ENCODE measurements at regions not wholly inside any gene's neighbourhood (a gene's known extent, or its start where the extent isn't known, plus 50 kb on each side); places are given as distances from the start of the nearest gene placed in this dataset.
A peak's percentile ranks its signal among the peaks of the same experiment; 100 is the strongest.

DNA sequence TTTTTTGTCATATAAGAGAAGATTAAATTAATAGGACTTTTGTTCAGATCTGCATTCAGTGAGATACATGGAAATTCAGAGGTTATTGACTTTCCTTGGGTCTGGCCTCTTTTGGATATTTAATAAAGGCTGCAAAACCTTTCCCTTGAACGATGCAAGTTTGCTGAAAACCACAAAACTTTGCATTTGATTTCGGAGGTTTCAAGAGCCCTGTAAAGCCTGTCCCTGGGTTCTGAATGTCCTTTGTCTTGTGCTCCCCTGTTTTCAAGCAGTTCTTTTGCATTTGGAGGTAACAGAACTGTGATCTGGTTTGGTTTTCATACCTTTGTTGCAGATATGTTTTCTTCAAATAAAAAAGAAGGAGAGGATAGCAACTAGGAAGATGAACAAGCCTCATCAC is 188.1 kb upstream of the DMRT1 start:
- no peak for TF ChIP-seq BCL11A (IDR thresholded peaks at IDR 0.05; ENCODE audit: low read depth, low read length)
- peak; percentile 71 for TF ChIP-seq RUNX3 (IDR thresholded peaks at IDR 0.05; ENCODE audit: low read length)
- TF ChIP-seq NFYB (IDR thresholded peaks at IDR 0.05; ENCODE audit: insufficient read depth, low read depth, low read length) = no peak
- TF ChIP-seq HDAC2 (IDR thresholded peaks at IDR 0.05) = no peak
- TF ChIP-seq NFIC (IDR thresholded peaks at IDR 0.05; ENCODE audit: low read depth, low read length) = no peak
- peak; percentile 65; the same call in 1 of the 3 replicates for TF ChIP-seq POU2F2 (IDR thresholded peaks at IDR 0.05; ENCODE audit: borderline replicate concordance, low read depth, low read length)
- in situ Hi-C loops (cut with MboI) (no loop called here), intact Hi-C loops (cut with micrococcal nuclease; ENCODE audit: unreplicated experiment) (no loop called here)
- no peak overlapping the region for H3K9ac ChIP-seq (ENCODE audit: control insufficient read depth, insufficient read depth, low read length)
- FAIRE-seq (no peak), ATAC-seq (peak; percentile 77), DNase-seq (ENCODE audit: low read depth, low spot score) (no peak)
- ChIA-PET CTCF (no interaction called here), RAD21 (ENCODE audit: unreplicated experiment) (no interaction called here), POLR2A (no interaction called here), SMC1A (ENCODE audit: uncharacterized antibody, unreplicated experiment) (no interaction called here)
- H2AFZ ChIP-seq (ENCODE audit: control insufficient read depth, low read depth, low read length) = no peak overlapping the region
- H3K79me2 ChIP-seq (ENCODE audit: control insufficient read depth, insufficient read depth, low read length) = no peaks in the 10 kb centered on the region
- no peak overlapping the region for H3K4me2 ChIP-seq (ENCODE audit: control insufficient read depth, insufficient read depth)
- no peaks in the 10 kb centered on the region for H3K9me3 ChIP-seq (replicated peaks; ENCODE audit: control insufficient read depth, insufficient read depth, low read length)
- peaks cover 0 to 3% of the 10 kb centered on the region in 2 experiments; a peak in 2 of 4 replicates for H3K27me3 ChIP-seq (replicated peaks in 1 of 2; ENCODE audit: control insufficient read depth in 2 of 2, insufficient read depth in 2 of 2, low read length in 1 of 2)
- no peak overlapping the region for H3K4me3 ChIP-seq
- 3% methylated on average over 2 of the region's 2 CpGs for WGBS (ENCODE audit: insufficient coverage, insufficient replicate concordance, low lambda C conversion rate, missing lambda C conversion rate)
- H3K27ac ChIP-seq (ENCODE audit: control insufficient read depth, insufficient read depth) = no peak overlapping the region
- no TSS peak for BruUV-seq (replicated peaks)
- H3K36me3 ChIP-seq (ENCODE audit: control insufficient read depth in 2 of 2, insufficient read depth in 2 of 2, low read length in 1 of 2) = no peaks in the 10 kb centered on the region
- peaks cover 4% of the 10 kb centered on the region; the same call in 1 of the 2 replicates for H3K4me1 ChIP-seq (ENCODE audit: control insufficient read depth, insufficient read depth, low read length)
- no peaks in the 10 kb centered on the region for H4K20me1 ChIP-seq (ENCODE audit: control insufficient read depth, insufficient read depth)

DNA sequence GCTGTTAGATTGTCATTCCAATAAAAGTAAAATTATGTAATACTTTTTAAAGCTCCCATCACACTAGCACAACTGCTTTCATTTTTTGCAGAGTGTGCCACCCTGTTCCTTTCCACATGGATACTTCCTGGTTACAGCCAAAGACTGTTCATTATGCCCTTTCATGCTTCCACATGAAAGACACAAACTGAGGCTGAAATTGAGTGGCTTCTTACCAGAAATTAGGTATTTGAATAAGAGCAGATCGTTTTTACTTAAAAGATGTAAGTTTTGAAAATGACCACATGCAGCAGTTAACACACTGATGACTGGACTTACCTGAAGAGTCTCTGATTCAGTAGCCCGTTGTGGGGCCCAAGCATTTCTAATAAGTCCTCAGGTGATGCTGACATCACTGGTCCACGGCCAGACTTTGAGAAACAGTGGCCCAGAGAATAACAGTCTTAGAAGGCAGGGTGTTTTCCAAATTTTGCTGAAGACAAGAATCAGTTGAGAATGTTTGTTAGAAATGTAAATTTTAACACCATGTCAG is 187.6 kb upstream of the DMRT1 start:
- Histone ChIP-seq H3K9ac (ENCODE audit: control insufficient read depth, insufficient read depth, low read length) (no peak overlapping the region), H3K36me3 (ENCODE audit: control insufficient read depth in 2 of 2, insufficient read depth in 2 of 2, low read length in 1 of 2) (no peaks in the 10 kb centered on the region), H2AFZ (ENCODE audit: control insufficient read depth, low read depth, low read length) (no peak overlapping the region), H3K9me3 (replicated peaks; ENCODE audit: control insufficient read depth, insufficient read depth, low read length) (no peaks in the 10 kb centered on the region), H4K20me1 (ENCODE audit: control insufficient read depth, insufficient read depth) (no peaks in the 10 kb centered on the region), H3K27ac (ENCODE audit: control insufficient read depth, insufficient read depth) (no peak overlapping the region), H3K4me2 (ENCODE audit: control insufficient read depth, insufficient read depth) (no peak overlapping the region), H3K4me3 (no peak overlapping the region), H3K79me2 (ENCODE audit: control insufficient read depth, insufficient read depth, low read length) (no peaks in the 10 kb centered on the region), H3K27me3 (replicated peaks in 1 of 2; ENCODE audit: control insufficient read depth in 2 of 2, insufficient read depth in 2 of 2, low read length in 1 of 2) (peaks cover 0 to 3% of the 10 kb centered on the region in 2 experiments; a peak in 3 of 4 replicates), H3K4me1 (ENCODE audit: control insufficient read depth, insufficient read depth, low read length) (peaks cover 4% of the 10 kb centered on the region; the same call in 1 of the 2 replicates)
- BruUV-seq (replicated peaks) = no TSS peak
- POLR2A ChIA-PET = no interaction called here
- ATAC-seq = no peak
- WGBS (ENCODE audit: insufficient coverage, insufficient replicate concordance, low lambda C conversion rate, missing lambda C conversion rate) = 9% methylated on average over 3 of the region's 3 CpGs
- SMC1A ChIA-PET (ENCODE audit: uncharacterized antibody, unreplicated experiment) = no interaction called here
- no peak for FAIRE-seq
- in situ Hi-C loops (cut with MboI) (no loop called here), intact Hi-C loops (cut with micrococcal nuclease; ENCODE audit: unreplicated experiment) (no loop called here)
- no peak for TF ChIP-seq SP1 (IDR thresholded peaks at IDR 0.05; ENCODE audit: low read depth, low read length)
- CTCF ChIA-PET = no interaction called here
- RAD21 ChIA-PET (ENCODE audit: unreplicated experiment) = no interaction called here
- DNase-seq (ENCODE audit: low read depth, low spot score) = no peak

Measured in GM12878 (cell line).